DOHH2 (cell line): ENCODE measurements at regions not wholly inside any gene's neighbourhood (a gene's known extent, or its start where the extent isn't known, plus 50 kb on each side); places are given as distances from the start of the nearest gene placed in this dataset.
A peak's percentile ranks its signal among the peaks of the same experiment; 100 is the strongest.

Source experiments
- EZH2phosphoT487 ChIP-seq: fragments of 200-600 bp; sonication (generic); IDR thresholded peaks from 2 replicates; pipeline ENCODE4 v1.6.1; 2017; ENCODE audit warnings: borderline replicate concordance, mild to moderate bottlenecking, antibody characterized with exemption, low read length, moderate library complexity, mixed read lengths
- TF ChIP-seq, protein P1 (sequence below): fragments of 200-600 bp; sonication (generic); IDR thresholded peaks from one replicate; pipeline ENCODE4 v1.5.1; 2014; ENCODE audit warnings: antibody characterized with exemption, mild to moderate bottlenecking, low read depth, low read length; ENCODE audit not compliant: poor library complexity, severe bottlenecking

DNA sequence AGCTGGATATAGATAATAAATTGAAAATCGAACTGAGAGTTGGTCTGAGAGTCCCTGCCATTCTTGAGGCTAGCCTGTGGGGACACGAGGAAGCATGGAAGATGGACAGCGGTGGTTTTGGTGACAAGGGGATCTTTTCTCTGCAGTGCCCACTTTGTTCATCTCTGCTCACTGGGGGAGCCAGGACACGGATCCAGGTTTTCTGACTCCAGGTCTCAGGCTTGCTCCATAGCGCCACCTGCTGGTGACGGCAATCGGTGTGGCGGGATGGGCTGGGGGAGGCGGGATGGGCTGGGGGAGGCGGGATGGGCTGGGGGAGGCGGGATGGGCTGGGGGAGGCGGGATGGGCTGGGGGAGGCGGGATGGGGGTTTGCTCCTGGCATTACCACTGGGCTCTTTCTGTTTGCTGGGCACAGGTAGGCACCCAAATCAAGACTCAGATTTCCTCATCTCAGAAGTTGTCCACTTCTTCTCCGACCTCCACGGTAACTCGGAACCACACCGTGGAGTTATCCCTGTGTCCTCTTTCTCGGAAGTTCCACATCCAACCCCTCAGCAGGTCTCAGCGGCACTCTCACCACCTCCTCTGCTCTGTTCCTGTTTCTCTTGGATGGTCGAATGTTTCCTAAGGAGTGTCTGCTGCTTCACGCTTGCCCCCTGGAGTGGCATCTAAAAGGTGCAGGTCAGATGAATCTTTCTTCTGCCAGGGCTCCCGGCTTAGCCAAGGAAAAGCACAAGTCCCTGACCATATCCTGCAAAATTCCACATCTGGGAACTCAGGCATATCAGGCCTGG lies 142.4 kb downstream of the CYLD start:
- TF ChIP-seq, protein P1, sequence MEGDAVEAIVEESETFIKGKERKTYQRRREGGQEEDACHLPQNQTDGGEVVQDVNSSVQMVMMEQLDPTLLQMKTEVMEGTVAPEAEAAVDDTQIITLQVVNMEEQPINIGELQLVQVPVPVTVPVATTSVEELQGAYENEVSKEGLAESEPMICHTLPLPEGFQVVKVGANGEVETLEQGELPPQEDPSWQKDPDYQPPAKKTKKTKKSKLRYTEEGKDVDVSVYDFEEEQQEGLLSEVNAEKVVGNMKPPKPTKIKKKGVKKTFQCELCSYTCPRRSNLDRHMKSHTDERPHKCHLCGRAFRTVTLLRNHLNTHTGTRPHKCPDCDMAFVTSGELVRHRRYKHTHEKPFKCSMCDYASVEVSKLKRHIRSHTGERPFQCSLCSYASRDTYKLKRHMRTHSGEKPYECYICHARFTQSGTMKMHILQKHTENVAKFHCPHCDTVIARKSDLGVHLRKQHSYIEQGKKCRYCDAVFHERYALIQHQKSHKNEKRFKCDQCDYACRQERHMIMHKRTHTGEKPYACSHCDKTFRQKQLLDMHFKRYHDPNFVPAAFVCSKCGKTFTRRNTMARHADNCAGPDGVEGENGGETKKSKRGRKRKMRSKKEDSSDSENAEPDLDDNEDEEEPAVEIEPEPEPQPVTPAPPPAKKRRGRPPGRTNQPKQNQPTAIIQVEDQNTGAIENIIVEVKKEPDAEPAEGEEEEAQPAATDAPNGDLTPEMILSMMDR: peak; percentile 52
- no peak for TF ChIP-seq EZH2phosphoT487
